ENCODE measurements at regions not wholly inside any gene's neighbourhood (a gene's known extent, or its start where the extent isn't known, plus 50 kb on each side); places are given as distances from the start of the nearest gene placed in this dataset.

- no peak overlapping the region for H3K4me3 ChIP-seq (ENCODE audit: low read length)
Measured at GRCh38 chr6:3640868-3641267, 110.6 kb downstream of the PXDC1 start.

GRCh38 chr6:3638662-3639061, 112.9 kb downstream of the PXDC1 start:
- no peaks in the 10 kb centered on the region for H3K9me3 ChIP-seq (replicated peaks; ENCODE audit: low read length)
- H3K27me3 ChIP-seq (ENCODE audit: control insufficient read depth, insufficient read depth, low read length): peaks cover 15% of the 10 kb centered on the region
- H3K36me3 ChIP-seq (ENCODE audit: insufficient read depth, low read length): no peaks in the 10 kb centered on the region
- H3K4me2 ChIP-seq (ENCODE audit: low read length): no peak overlapping the region
- no peaks in the 10 kb centered on the region for H3K4me1 ChIP-seq (ENCODE audit: control insufficient read depth, insufficient read depth, low read length)
- no peak overlapping the region for H3K4me3 ChIP-seq (ENCODE audit: low read length)
- no peak overlapping the region for H3K9ac ChIP-seq (ENCODE audit: low read depth, low read length)

More at GRCh38 chr6:3640868-3641267, 110.6 kb downstream of the PXDC1 start:
- no peak overlapping the region for H3K4me2 ChIP-seq (ENCODE audit: low read length)
- no peaks in the 10 kb centered on the region for H3K36me3 ChIP-seq (ENCODE audit: insufficient read depth, low read length)
- H3K9me3 ChIP-seq (replicated peaks; ENCODE audit: low read length): no peaks in the 10 kb centered on the region
- no peaks in the 10 kb centered on the region for H3K4me1 ChIP-seq (ENCODE audit: control insufficient read depth, insufficient read depth, low read length)
- no peak overlapping the region for H3K9ac ChIP-seq (ENCODE audit: low read depth, low read length)
- peaks cover 19% of the 10 kb centered on the region for H3K27me3 ChIP-seq (ENCODE audit: control insufficient read depth, insufficient read depth, low read length)

- Histone ChIP-seq H3K9me3 (replicated peaks; ENCODE audit: low read length) (no peaks in the 10 kb centered on the region), H3K27me3 (ENCODE audit: control insufficient read depth, insufficient read depth, low read length) (peaks cover 17% of the 10 kb centered on the region), H3K9ac (ENCODE audit: low read depth, low read length) (no peak overlapping the region), H3K4me3 (ENCODE audit: low read length) (no peak overlapping the region), H3K4me1 (ENCODE audit: control insufficient read depth, insufficient read depth, low read length) (no peaks in the 10 kb centered on the region), H3K36me3 (ENCODE audit: insufficient read depth, low read length) (no peaks in the 10 kb centered on the region), H3K4me2 (ENCODE audit: low read length) (no peak overlapping the region)
Measured at GRCh38 chr6:3636060-3636459, 115.5 kb downstream of the PXDC1 start.

GRCh38 chr6:3635482-3635881, 116.0 kb downstream of the PXDC1 start:
- Histone ChIP-seq H3K4me3 (ENCODE audit: low read length) (no peak overlapping the region), H3K36me3 (ENCODE audit: insufficient read depth, low read length) (no peaks in the 10 kb centered on the region), H3K4me1 (ENCODE audit: control insufficient read depth, insufficient read depth, low read length) (no peaks in the 10 kb centered on the region), H3K4me2 (ENCODE audit: low read length) (no peak overlapping the region), H3K9me3 (replicated peaks; ENCODE audit: low read length) (no peaks in the 10 kb centered on the region), H3K9ac (ENCODE audit: low read depth, low read length) (no peak overlapping the region), H3K27me3 (ENCODE audit: control insufficient read depth, insufficient read depth, low read length) (peaks cover 17% of the 10 kb centered on the region)

- no peak overlapping the region for H3K4me3 ChIP-seq (ENCODE audit: low read length)
- no peak overlapping the region for H3K9ac ChIP-seq (ENCODE audit: low read depth, low read length)
- no peaks in the 10 kb centered on the region for H3K9me3 ChIP-seq (replicated peaks; ENCODE audit: low read length)
- H3K4me2 ChIP-seq (ENCODE audit: low read length): no peak overlapping the region
- H3K27me3 ChIP-seq (ENCODE audit: control insufficient read depth, insufficient read depth, low read length): peaks cover 17% of the 10 kb centered on the region
- no peaks in the 10 kb centered on the region for H3K36me3 ChIP-seq (ENCODE audit: insufficient read depth, low read length)
- no peaks in the 10 kb centered on the region for H3K4me1 ChIP-seq (ENCODE audit: control insufficient read depth, insufficient read depth, low read length)
Measured at GRCh38 chr6:3634280-3634816, 117.2 kb downstream of the PXDC1 start.

- H3K4me1 ChIP-seq (ENCODE audit: control insufficient read depth, insufficient read depth, low read length): no peaks in the 10 kb centered on the region
- H3K4me3 ChIP-seq (ENCODE audit: low read length): no peak overlapping the region
- H3K36me3 ChIP-seq (ENCODE audit: insufficient read depth, low read length): no peaks in the 10 kb centered on the region
- H3K4me2 ChIP-seq (ENCODE audit: low read length): no peak overlapping the region
- peaks cover 22% of the 10 kb centered on the region for H3K27me3 ChIP-seq (ENCODE audit: control insufficient read depth, insufficient read depth, low read length)
- H3K9me3 ChIP-seq (replicated peaks; ENCODE audit: low read length): no peaks in the 10 kb centered on the region
- H3K9ac ChIP-seq (ENCODE audit: low read depth, low read length): no peak overlapping the region
Measured at GRCh38 chr6:3633711-3634110, 117.8 kb downstream of the PXDC1 start.

- Histone ChIP-seq H3K4me2 (ENCODE audit: low read length) (no peak overlapping the region), H3K9ac (ENCODE audit: low read depth, low read length) (no peak overlapping the region), H3K4me1 (ENCODE audit: control insufficient read depth, insufficient read depth, low read length) (no peaks in the 10 kb centered on the region), H3K9me3 (replicated peaks; ENCODE audit: low read length) (no peaks in the 10 kb centered on the region), H3K36me3 (ENCODE audit: insufficient read depth, low read length) (no peaks in the 10 kb centered on the region), H3K27me3 (ENCODE audit: control insufficient read depth, insufficient read depth, low read length) (peaks cover 26% of the 10 kb centered on the region), H3K4me3 (ENCODE audit: low read length) (no peak overlapping the region)
Measured at GRCh38 chr6:3631877-3632276, 119.6 kb downstream of the PXDC1 start.

GRCh38 chr6:3631186-3631585, 120.3 kb downstream of the PXDC1 start:
- H3K9me3 ChIP-seq (replicated peaks; ENCODE audit: low read length): no peaks in the 10 kb centered on the region
- H3K36me3 ChIP-seq (ENCODE audit: insufficient read depth, low read length): no peaks in the 10 kb centered on the region
- no peak overlapping the region for H3K4me3 ChIP-seq (ENCODE audit: low read length)
- H3K27me3 ChIP-seq (ENCODE audit: control insufficient read depth, insufficient read depth, low read length): peaks cover 29% of the 10 kb centered on the region
- H3K9ac ChIP-seq (ENCODE audit: low read depth, low read length): no peak overlapping the region
- no peak overlapping the region for H3K4me2 ChIP-seq (ENCODE audit: low read length)
- H3K4me1 ChIP-seq (ENCODE audit: control insufficient read depth, insufficient read depth, low read length): no peaks in the 10 kb centered on the region

- no peaks in the 10 kb centered on the region for H3K36me3 ChIP-seq (ENCODE audit: insufficient read depth, low read length)
- H3K4me2 ChIP-seq (ENCODE audit: low read length): no peak overlapping the region
- peaks cover 34% of the 10 kb centered on the region for H3K27me3 ChIP-seq (ENCODE audit: control insufficient read depth, insufficient read depth, low read length)
- H3K9ac ChIP-seq (ENCODE audit: low read depth, low read length): no peak overlapping the region
- no peak overlapping the region for H3K4me3 ChIP-seq (ENCODE audit: low read length)
- no peaks in the 10 kb centered on the region for H3K9me3 ChIP-seq (replicated peaks; ENCODE audit: low read length)
- H3K4me1 ChIP-seq (ENCODE audit: control insufficient read depth, insufficient read depth, low read length): no peaks in the 10 kb centered on the region
Measured at GRCh38 chr6:3630258-3630835, 121.2 kb downstream of the PXDC1 start.

GRCh38 chr6:3627956-3628835, 123.3 kb downstream of the PXDC1 start:
- Histone ChIP-seq H3K4me1 (ENCODE audit: control insufficient read depth, insufficient read depth, low read length) (no peaks in the 10 kb centered on the region), H3K9ac (ENCODE audit: low read depth, low read length) (no peak overlapping the region), H3K36me3 (ENCODE audit: insufficient read depth, low read length) (no peaks in the 10 kb centered on the region), H3K4me3 (ENCODE audit: low read length) (no peak overlapping the region), H3K4me2 (ENCODE audit: low read length) (no peak overlapping the region), H3K27me3 (ENCODE audit: control insufficient read depth, insufficient read depth, low read length) (peaks cover 40% of the 10 kb centered on the region), H3K9me3 (replicated peaks; ENCODE audit: low read length) (no peaks in the 10 kb centered on the region)

GRCh38 chr6:3627501-3627900, 124.0 kb downstream of the PXDC1 start:
- H3K27me3 ChIP-seq (ENCODE audit: control insufficient read depth, insufficient read depth, low read length): peaks cover 40% of the 10 kb centered on the region
- no peak overlapping the region for H3K9ac ChIP-seq (ENCODE audit: low read depth, low read length)
- no peak overlapping the region for H3K4me3 ChIP-seq (ENCODE audit: low read length)
- H3K4me1 ChIP-seq (ENCODE audit: control insufficient read depth, insufficient read depth, low read length): no peaks in the 10 kb centered on the region
- H3K9me3 ChIP-seq (replicated peaks; ENCODE audit: low read length): no peaks in the 10 kb centered on the region
- no peak overlapping the region for H3K4me2 ChIP-seq (ENCODE audit: low read length)
- no peaks in the 10 kb centered on the region for H3K36me3 ChIP-seq (ENCODE audit: insufficient read depth, low read length)
